ENCODE measurements at regions not wholly inside any gene's neighbourhood (a gene's known extent, or its start where the extent isn't known, plus 50 kb on each side); places are given as distances from the start of the nearest gene placed in this dataset.

- peak; percentile 66 for ATAC-seq (ENCODE audit: low read depth)
- no peaks in the 10 kb centered on the region for H3K9me3 ChIP-seq (ENCODE audit: severe bottlenecking)
- no peak for TF ChIP-seq CTCF (IDR thresholded peaks at IDR 0.05; ENCODE audit: poor library complexity, severe bottlenecking)
- H3K27me3 ChIP-seq (ENCODE audit: insufficient read depth, poor library complexity, severe bottlenecking) = peaks cover 9% of the 10 kb centered on the region
- H3K27ac ChIP-seq (ENCODE audit: poor library complexity, severe bottlenecking) = no peak overlapping the region
- no peak overlapping the region for H3K4me3 ChIP-seq (ENCODE audit: severe bottlenecking)
- H3K36me3 ChIP-seq (ENCODE audit: low read depth) = no peaks in the 10 kb centered on the region
- peaks cover 5% of the 10 kb centered on the region for H3K4me1 ChIP-seq (ENCODE audit: insufficient read depth, poor library complexity, severe bottlenecking)
- no peak for DNase-seq (ENCODE audit: low spot score)
Measured at GRCh38 chr10:78458983-78459638, 425.4 kb downstream of the RPS24 start.

GRCh38 chr10:78459639-78460037 lies 426.0 kb downstream of the RPS24 start:
- no peak for TF ChIP-seq CTCF (IDR thresholded peaks at IDR 0.05; ENCODE audit: poor library complexity, severe bottlenecking)
- Histone ChIP-seq H3K4me3 (ENCODE audit: severe bottlenecking) (no peak overlapping the region), H3K27me3 (ENCODE audit: insufficient read depth, poor library complexity, severe bottlenecking) (peaks cover 9% of the 10 kb centered on the region), H3K36me3 (ENCODE audit: low read depth) (no peaks in the 10 kb centered on the region), H3K27ac (ENCODE audit: poor library complexity, severe bottlenecking) (no peak overlapping the region), H3K9me3 (ENCODE audit: severe bottlenecking) (no peaks in the 10 kb centered on the region), H3K4me1 (ENCODE audit: insufficient read depth, poor library complexity, severe bottlenecking) (peaks cover 5% of the 10 kb centered on the region)
- ATAC-seq (ENCODE audit: low read depth) (no peak), DNase-seq (ENCODE audit: low spot score) (peak; percentile 14)

- H3K4me3 ChIP-seq (ENCODE audit: severe bottlenecking) = no peak overlapping the region
- ATAC-seq (ENCODE audit: low read depth) = no peak
Measured at GRCh38 chr10:78460204-78460603, 426.5 kb downstream of the RPS24 start.

GRCh38 chr10:78461333-78461732 lies 427.7 kb downstream of the RPS24 start:
- TF ChIP-seq CTCF (IDR thresholded peaks at IDR 0.05; ENCODE audit: poor library complexity, severe bottlenecking) = no peak

More at GRCh38 chr10:78460204-78460603, 426.5 kb downstream of the RPS24 start:
- DNase-seq (ENCODE audit: low spot score) = no peak
- Histone ChIP-seq H3K27ac (ENCODE audit: poor library complexity, severe bottlenecking) (no peak overlapping the region), H3K36me3 (ENCODE audit: low read depth) (no peaks in the 10 kb centered on the region), H3K9me3 (ENCODE audit: severe bottlenecking) (no peaks in the 10 kb centered on the region), H3K4me1 (ENCODE audit: insufficient read depth, poor library complexity, severe bottlenecking) (peaks cover 5% of the 10 kb centered on the region), H3K27me3 (ENCODE audit: insufficient read depth, poor library complexity, severe bottlenecking) (peaks cover 9% of the 10 kb centered on the region)
- no peak for TF ChIP-seq CTCF (IDR thresholded peaks at IDR 0.05; ENCODE audit: poor library complexity, severe bottlenecking)

GRCh38 chr10:78462176-78462575 lies 428.5 kb downstream of the RPS24 start:
- Histone ChIP-seq H3K4me3 (ENCODE audit: severe bottlenecking) (no peak overlapping the region), H3K9me3 (ENCODE audit: severe bottlenecking) (no peaks in the 10 kb centered on the region), H3K4me1 (ENCODE audit: insufficient read depth, poor library complexity, severe bottlenecking) (peaks cover 5% of the 10 kb centered on the region), H3K27me3 (ENCODE audit: insufficient read depth, poor library complexity, severe bottlenecking) (peaks cover 9% of the 10 kb centered on the region), H3K27ac (ENCODE audit: poor library complexity, severe bottlenecking) (no peak overlapping the region), H3K36me3 (ENCODE audit: low read depth) (no peaks in the 10 kb centered on the region)
- peak; percentile 15 for DNase-seq (ENCODE audit: low spot score)
- TF ChIP-seq CTCF (IDR thresholded peaks at IDR 0.05; ENCODE audit: poor library complexity, severe bottlenecking) = no peak
- no peak for ATAC-seq (ENCODE audit: low read depth)

More at GRCh38 chr10:78461333-78461732, 427.7 kb downstream of the RPS24 start:
- H3K4me3 ChIP-seq (ENCODE audit: severe bottlenecking) = no peak overlapping the region
- peak; percentile 16 for DNase-seq (ENCODE audit: low spot score)
- no peak for ATAC-seq (ENCODE audit: low read depth)
- no peak overlapping the region for H3K27ac ChIP-seq (ENCODE audit: poor library complexity, severe bottlenecking)
- H3K4me1 ChIP-seq (ENCODE audit: insufficient read depth, poor library complexity, severe bottlenecking) = peaks cover 5% of the 10 kb centered on the region
- peaks cover 9% of the 10 kb centered on the region for H3K27me3 ChIP-seq (ENCODE audit: insufficient read depth, poor library complexity, severe bottlenecking)
- no peaks in the 10 kb centered on the region for H3K9me3 ChIP-seq (ENCODE audit: severe bottlenecking)
- H3K36me3 ChIP-seq (ENCODE audit: low read depth) = no peaks in the 10 kb centered on the region
